Lower leg skin (tissue), 4 donors: ENCODE measurements at regions not wholly inside any gene's neighbourhood (a gene's known extent, or its start where the extent isn't known, plus 50 kb on each side); places are given as distances from the start of the nearest gene placed in this dataset.
"Not testable (repeated sequence)": the region's sequence is repeated elsewhere in the genome, so short reads cannot be mapped to it uniquely, and the experiment has no call there.

Source experiments
- DNase-seq, 2 donors: peaks; one replicate each; pipeline ENCODE4 v3.0.0-alpha.2; 2019; ENCODE audit warnings: low spot score in 2 of 2
- H3K4me3 ChIP-seq: fragments of 200-600 bp; sonication (generic); 2 replicates; pipeline ENCODE4 v1.5.1; 2017; ENCODE audit warnings: mild to moderate bottlenecking, low read depth; ENCODE audit not compliant: poor library complexity, severe bottlenecking
- POLR2A ChIP-seq, 2 donors: fragments of 450-650 bp; IDR thresholded peaks; one replicate each; pipeline ENCODE4 v1.6.1; 2016 to 2017; ENCODE audit warnings: antibody characterized with exemption in 2 of 2, mild to moderate bottlenecking in 1 of 2, moderate library complexity in 1 of 2
- WGBS, 2 donors: methylation state at CpG; one replicate each; pipeline ENCODE4 v1.1.5; 2018; 5-methylcytosine and 5-hydroxymethylcytosine counted together
- intact Hi-C: fragments of 100-400 bp; cut with DNase I; formaldehyde crosslinking; loops from one replicate; pipeline ENCODE4 v1.15.0; 2023; ENCODE audit warnings: low total_unique reads
- TF ChIP-seq, protein P1 (sequence below), 3 donors: fragments of 450-650 bp; IDR thresholded peaks; one replicate each; pipeline ENCODE4 v1.5.1; 2016; ENCODE audit warnings: antibody characterized with exemption in 3 of 3, mild to moderate bottlenecking in 3 of 3, moderate library complexity in 2 of 3

DNA sequence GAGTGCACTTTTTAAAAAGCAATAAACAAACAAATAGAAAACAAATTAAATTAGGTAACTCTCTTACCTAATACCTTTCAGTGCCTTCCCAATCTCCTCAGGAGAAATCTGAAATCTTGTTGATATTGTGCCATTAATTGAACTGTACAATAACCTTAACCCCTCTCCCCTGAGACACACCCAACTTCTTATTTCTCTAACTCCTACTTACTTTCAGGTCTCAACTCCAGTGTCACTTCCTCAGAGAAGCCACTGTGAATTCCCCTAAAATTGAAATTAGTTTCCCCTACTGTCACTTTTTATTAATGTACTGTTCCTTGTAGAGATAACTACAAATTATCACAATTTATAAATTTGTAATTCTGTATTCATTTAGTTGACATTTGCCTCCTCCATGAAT lies 295.3 kb upstream of the TNC start:
- intact Hi-C loops, result no loop called here
- H3K4me3 ChIP-seq, result no peak overlapping the region
- TF ChIP-seq, protein P1, sequence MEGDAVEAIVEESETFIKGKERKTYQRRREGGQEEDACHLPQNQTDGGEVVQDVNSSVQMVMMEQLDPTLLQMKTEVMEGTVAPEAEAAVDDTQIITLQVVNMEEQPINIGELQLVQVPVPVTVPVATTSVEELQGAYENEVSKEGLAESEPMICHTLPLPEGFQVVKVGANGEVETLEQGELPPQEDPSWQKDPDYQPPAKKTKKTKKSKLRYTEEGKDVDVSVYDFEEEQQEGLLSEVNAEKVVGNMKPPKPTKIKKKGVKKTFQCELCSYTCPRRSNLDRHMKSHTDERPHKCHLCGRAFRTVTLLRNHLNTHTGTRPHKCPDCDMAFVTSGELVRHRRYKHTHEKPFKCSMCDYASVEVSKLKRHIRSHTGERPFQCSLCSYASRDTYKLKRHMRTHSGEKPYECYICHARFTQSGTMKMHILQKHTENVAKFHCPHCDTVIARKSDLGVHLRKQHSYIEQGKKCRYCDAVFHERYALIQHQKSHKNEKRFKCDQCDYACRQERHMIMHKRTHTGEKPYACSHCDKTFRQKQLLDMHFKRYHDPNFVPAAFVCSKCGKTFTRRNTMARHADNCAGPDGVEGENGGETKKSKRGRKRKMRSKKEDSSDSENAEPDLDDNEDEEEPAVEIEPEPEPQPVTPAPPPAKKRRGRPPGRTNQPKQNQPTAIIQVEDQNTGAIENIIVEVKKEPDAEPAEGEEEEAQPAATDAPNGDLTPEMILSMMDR (IDR thresholded peaks at IDR 0.05), result no peak
- TF ChIP-seq POLR2A (IDR thresholded peaks at IDR 0.05), result no peak

DNA sequence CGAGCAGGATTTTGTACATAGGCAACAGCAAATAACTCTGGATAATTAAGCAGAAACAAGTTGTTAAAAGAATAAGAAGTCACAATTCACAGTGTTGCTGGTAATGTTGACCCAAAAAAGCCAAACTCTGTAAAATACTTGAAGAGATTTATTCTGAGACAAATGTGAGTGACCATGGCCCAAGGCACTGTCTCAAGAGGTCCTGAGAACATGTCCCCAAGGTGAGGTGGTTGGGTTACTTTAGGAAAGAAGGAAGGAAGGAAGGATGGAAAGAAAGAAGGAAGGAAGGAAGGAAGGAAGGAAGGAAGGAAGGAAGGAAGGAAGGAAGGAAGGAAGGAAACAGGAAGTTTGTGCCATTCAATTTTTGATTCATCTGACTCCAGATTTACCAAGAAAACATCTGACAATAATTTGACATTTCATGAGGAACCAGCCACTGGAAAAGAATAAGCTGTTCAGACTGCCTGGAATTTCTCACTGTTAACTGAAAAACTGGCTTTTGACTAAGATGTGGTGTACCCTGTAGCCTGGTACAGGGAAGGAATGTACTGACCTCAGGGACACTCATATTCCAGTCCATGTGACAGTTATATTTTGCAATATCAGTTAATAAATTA lies 295.9 kb upstream of the TNC start:
- WGBS, 2 donors, result 70 to 85% methylated on average over 1 of the region's 1 CpG
- TF ChIP-seq, protein P1 (IDR thresholded peaks at IDR 0.05), result no peak
- no peak for TF ChIP-seq POLR2A (IDR thresholded peaks at IDR 0.05)
- DNase-seq, result no peak
- H3K4me3 ChIP-seq, result no peak overlapping the region
- intact Hi-C loops, result no loop called here

More for the DNA sequence above, 295.3 kb upstream of the TNC start:
- no peak for DNase-seq

DNA sequence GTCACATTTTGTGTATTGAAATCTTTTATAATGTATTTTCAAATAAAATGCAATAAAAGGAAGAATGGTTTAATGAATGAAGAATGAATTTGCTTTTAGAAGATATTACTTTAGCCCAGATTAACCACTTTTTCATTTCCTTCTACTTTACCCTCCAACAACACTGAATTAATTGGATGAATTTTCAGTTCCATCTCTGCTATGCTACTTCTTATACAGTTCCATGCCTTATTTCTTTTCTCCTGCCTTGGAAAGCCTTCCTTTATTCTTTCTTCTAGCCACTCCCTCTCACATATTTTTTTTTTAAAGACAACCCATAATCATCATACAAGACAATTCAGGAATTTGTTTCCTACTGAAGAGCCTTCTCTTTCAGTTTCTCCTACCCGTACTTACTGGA lies 296.6 kb upstream of the TNC start:
- no peak for DNase-seq
- H3K4me3 ChIP-seq, result no peak overlapping the region
- WGBS, 2 donors, result 88% methylated on average over 1 of the region's 1 CpG
- intact Hi-C loops, result no loop called here
- TF ChIP-seq, protein P1 (IDR thresholded peaks at IDR 0.05), result no peak
- no peak for TF ChIP-seq POLR2A (IDR thresholded peaks at IDR 0.05)

DNA sequence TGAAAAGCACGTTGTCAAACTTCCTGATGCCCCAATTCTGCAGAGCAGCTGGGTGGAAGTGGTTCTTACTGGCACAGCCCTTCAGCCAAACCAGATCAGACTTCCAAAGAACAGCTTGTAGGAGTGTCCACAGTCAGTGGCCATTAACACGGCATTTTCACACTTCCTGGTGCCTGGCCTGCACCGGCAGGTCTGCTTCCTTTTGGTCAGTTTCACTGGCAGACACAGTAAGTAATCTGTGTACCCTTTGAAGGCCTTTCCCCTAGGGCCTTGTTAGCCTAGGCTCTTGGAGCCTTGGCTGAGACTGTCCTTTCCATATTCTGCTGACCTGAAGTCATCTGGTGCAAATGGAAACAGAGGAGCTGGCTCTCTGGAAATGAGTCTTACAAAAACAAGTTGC lies 297.5 kb upstream of the TNC start:
- WGBS, 2 donors, result 62 to 67% methylated on average over 3 of the region's 3 CpGs
- no peak for DNase-seq
- no peak overlapping the region for H3K4me3 ChIP-seq
- no peak for TF ChIP-seq POLR2A (IDR thresholded peaks at IDR 0.05)
- TF ChIP-seq, protein P1 (IDR thresholded peaks at IDR 0.05), result no peak
- intact Hi-C loops, result no loop called here

DNA sequence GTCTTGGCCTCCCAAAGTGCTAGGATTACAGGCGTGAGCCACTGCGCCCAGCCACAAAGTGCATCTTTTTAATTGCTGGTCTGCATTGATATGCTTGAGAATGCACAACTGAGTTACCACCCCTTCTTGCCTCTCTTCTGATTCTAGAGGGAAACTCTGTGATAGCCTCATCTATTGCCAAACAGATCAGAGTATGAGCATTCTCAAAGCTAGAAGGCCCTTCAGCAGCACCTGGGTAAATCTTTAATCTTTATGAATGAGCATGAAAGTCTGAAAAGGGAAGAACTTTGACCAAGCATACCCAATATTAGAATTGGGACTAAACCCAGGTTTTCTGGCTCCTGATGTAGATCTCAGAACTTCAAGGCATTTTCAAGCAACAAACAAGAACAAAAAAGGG lies 298.3 kb upstream of the TNC start:
- DNase-seq, result no peak
- TF ChIP-seq POLR2A (IDR thresholded peaks at IDR 0.05), result no peak
- TF ChIP-seq, protein P1 (IDR thresholded peaks at IDR 0.05), result no peak
- no peak overlapping the region for H3K4me3 ChIP-seq
- intact Hi-C loops, result no loop called here
- WGBS, 2 donors, result 93 to 98% methylated on average over 2 of the region's 2 CpGs

DNA sequence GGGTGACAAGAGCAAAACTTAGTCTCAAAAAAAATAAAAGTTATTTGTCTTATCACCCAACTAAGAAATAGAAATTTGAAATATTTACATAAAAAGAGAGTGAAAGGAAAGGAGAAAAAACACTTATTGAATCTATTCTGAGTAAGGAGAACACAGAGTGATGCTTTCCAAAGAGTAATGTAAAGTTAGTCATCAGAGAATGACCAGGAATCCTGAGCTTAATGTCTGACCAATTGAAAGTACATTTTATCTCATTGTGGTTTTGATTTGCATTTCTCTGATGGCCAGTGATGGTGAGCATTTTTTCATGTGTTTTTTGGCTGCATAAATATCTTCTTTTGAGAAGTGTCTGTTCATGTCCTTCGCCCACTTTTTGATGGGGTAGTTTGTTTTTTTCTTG lies 300.2 kb upstream of the TNC start:
- DNase-seq, intact Hi-C loops, H3K4me3 ChIP-seq: not testable (repeated sequence)
- 43 to 65% methylated on average over 1 of the region's 1 CpG for WGBS, 2 donors
